ENCODE measurements at regions not wholly inside any gene's neighbourhood (a gene's known extent, or its start where the extent isn't known, plus 50 kb on each side); places are given as distances from the start of the nearest gene placed in this dataset.

DNA sequence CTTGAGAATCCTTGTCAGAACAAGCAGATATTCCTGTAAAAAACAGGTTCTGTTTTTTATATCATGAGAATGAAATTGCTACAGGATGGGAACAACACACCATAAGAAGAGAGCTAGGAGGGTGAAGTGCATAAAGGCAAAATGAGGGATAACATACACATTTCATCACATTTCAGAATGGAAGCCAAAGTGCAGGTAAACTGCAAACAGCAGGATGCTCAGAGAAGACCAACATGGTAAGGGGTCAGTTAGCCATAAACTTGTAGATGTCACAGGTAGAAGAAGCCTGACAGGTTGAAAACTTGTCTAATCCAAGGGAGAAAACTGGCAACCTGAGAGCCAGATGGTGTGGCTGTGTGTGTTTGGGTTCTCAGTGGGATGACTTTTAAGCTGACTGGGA lies 88.9 kb upstream of the FAT1 start:
- H4K5ac ChIP-seq (ENCODE audit: insufficient read length, low read depth, low read length): no peak overlapping the region
- no peaks in the 10 kb centered on the region for H3K23me2 ChIP-seq (ENCODE audit: low read depth, low read length)
- H2AFZ ChIP-seq (ENCODE audit: low read length): no peak overlapping the region
- H4K8ac ChIP-seq (ENCODE audit: extremely low read depth, insufficient read depth, low read length): no peak overlapping the region
- CTCF ChIA-PET (ENCODE audit: partially characterized antibody): interaction anchor here (2.0 kb wide), 1 partner anchor 16 kb away, joined by 5 read pairs; no protein-coding TSS in a partner anchor
- DNase-seq (ENCODE audit: low read depth in 1 of 2, low spot score in 2 of 2) (no peak), FAIRE-seq (no peak)
- no peaks in the 10 kb centered on the region for H3K9me3 ChIP-seq (ENCODE audit: insufficient read depth in 2 of 2, low read depth in 1 of 2, low read length in 1 of 2)
- H2BK12ac ChIP-seq (ENCODE audit: low read depth, low read length): no peak overlapping the region
- H2BK120ac ChIP-seq (replicated peaks; ENCODE audit: low read depth, low read length): no peak overlapping the region
- no peak overlapping the region for H3K14ac ChIP-seq (ENCODE audit: insufficient read length)
- no peaks in the 10 kb centered on the region for H3K4me1 ChIP-seq (replicated peaks in 1 of 4; ENCODE audit: control insufficient read depth in 3 of 4, insufficient read depth in 4 of 4, low read length in 3 of 4)
- no peaks in the 10 kb centered on the region for H3K36me3 ChIP-seq (ENCODE audit: control insufficient read depth in 2 of 4, insufficient read depth in 4 of 4, low read length in 3 of 4)
- no peaks in the 10 kb centered on the region; a peak in 1 of 7 replicates for H3K27me3 ChIP-seq (replicated peaks in 1 of 4; ENCODE audit: control insufficient read depth in 3 of 4, extremely low read depth in 1 of 4, insufficient read depth in 3 of 4, low read length in 3 of 4)
- H3K23ac ChIP-seq (ENCODE audit: insufficient read length): no peak overlapping the region
- no peak overlapping the region for H3K56ac ChIP-seq (replicated peaks; ENCODE audit: insufficient read length, low read depth, low read length)
- H3K4ac ChIP-seq (replicated peaks; ENCODE audit: insufficient read length, low read depth, low read length): no peak overlapping the region
- no peak overlapping the region for H3K4me3 ChIP-seq (ENCODE audit: extremely low read depth in 1 of 4, insufficient read depth in 2 of 4, low read depth in 3 of 4, low read length in 4 of 4)
- no peak overlapping the region for H2BK15ac ChIP-seq (ENCODE audit: low read length)
- no peak overlapping the region for H3K18ac ChIP-seq (ENCODE audit: extremely low read depth, low read length)
- no peak overlapping the region for H3K27ac ChIP-seq (ENCODE audit: low read depth, low read length)
- POLR2A ChIA-PET (ENCODE audit: partially characterized antibody): no interaction called here
- no peaks in the 10 kb centered on the region for H4K20me1 ChIP-seq (replicated peaks in 1 of 2; ENCODE audit: control insufficient read depth in 1 of 2, insufficient read depth in 2 of 2, low read length in 2 of 2)
- no peak overlapping the region for H3K9ac ChIP-seq (replicated peaks in 1 of 4; ENCODE audit: extremely low read depth in 1 of 4, low read depth in 3 of 4, low read length in 3 of 4)
- no peaks in the 10 kb centered on the region for H3K79me1 ChIP-seq (ENCODE audit: low read depth, low read length)
- H3K4me2 ChIP-seq (ENCODE audit: insufficient read depth in 1 of 2, low read depth in 2 of 2, low read length in 2 of 2): no peak overlapping the region
- H2BK5ac ChIP-seq (ENCODE audit: low read depth, low read length): no peak overlapping the region
- no peak overlapping the region for H4K91ac ChIP-seq (replicated peaks; ENCODE audit: insufficient read length, low read length)
- no peaks in the 10 kb centered on the region for H3K79me2 ChIP-seq (ENCODE audit: control insufficient read depth in 1 of 2, insufficient read depth in 2 of 2, low read length in 2 of 2)
- no peak overlapping the region for H2BK20ac ChIP-seq (ENCODE audit: low read length)
- H2AK5ac ChIP-seq (ENCODE audit: low read depth, low read length): no peak overlapping the region
- TF ChIP-seq POLR2AphosphoS5 (IDR thresholded peaks at IDR 0.05; ENCODE audit: low read depth, low read length) (no peak), SIRT6 (IDR thresholded peaks at IDR 0.05; ENCODE audit: low read length) (no peak), CTBP2 (IDR thresholded peaks at IDR 0.05; ENCODE audit: borderline replicate concordance, insufficient read depth, insufficient read length, low read length) (no peak), TAF1 (IDR thresholded peaks at IDR 0.05; ENCODE audit: low read depth, low read length) (no peak), KDM1A (IDR thresholded peaks at IDR 0.05; ENCODE audit: borderline replicate concordance, low read length) (no peak), TCF12 (IDR thresholded peaks at IDR 0.05; ENCODE audit: low read depth, low read length) (no peak), PHF8 (conservative IDR thresholded peaks at IDR 0.05; ENCODE audit: low read depth, low read length) (no peak)
- TF ChIP-seq, protein P1, sequence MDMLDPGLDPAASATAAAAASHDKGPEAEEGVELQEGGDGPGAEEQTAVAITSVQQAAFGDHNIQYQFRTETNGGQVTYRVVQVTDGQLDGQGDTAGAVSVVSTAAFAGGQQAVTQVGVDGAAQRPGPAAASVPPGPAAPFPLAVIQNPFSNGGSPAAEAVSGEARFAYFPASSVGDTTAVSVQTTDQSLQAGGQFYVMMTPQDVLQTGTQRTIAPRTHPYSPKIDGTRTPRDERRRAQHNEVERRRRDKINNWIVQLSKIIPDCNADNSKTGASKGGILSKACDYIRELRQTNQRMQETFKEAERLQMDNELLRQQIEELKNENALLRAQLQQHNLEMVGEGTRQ (IDR thresholded peaks at IDR 0.05; ENCODE audit: low read length): no peak

Measured in H1 (cell line).